IMR-90 (cell line): ENCODE measurements at regions not wholly inside any gene's neighbourhood (a gene's known extent, or its start where the extent isn't known, plus 50 kb on each side); places are given as distances from the start of the nearest gene placed in this dataset.

ENCODE experiments used
- CEBPB ChIP-seq: IDR thresholded peaks from 2 replicates; pipeline ENCODE4 v1.6.1; 2012; ENCODE audit warnings: low read depth, low read length, improper control_type of control experiment
- CHD1 ChIP-seq: IDR thresholded peaks from 2 replicates; pipeline ENCODE4 v1.6.1; 2012; ENCODE audit warnings: low read depth, low read length, improper control_type of control experiment
- CTCF ChIP-seq: conservative IDR thresholded peaks from 2 replicates; pipeline ENCODE4 v1.5.1; 2012; ENCODE audit warnings: mild to moderate bottlenecking, low read depth, low read length, improper control_type of control experiment
- ELK1 ChIP-seq: fragments of 150-350 bp; IDR thresholded peaks from 2 replicates; pipeline ENCODE4 v1.6.1; 2016; ENCODE audit warnings: low read depth, mild to moderate bottlenecking, low read length, moderate library complexity, borderline replicate concordance
- POLR2A ChIP-seq: IDR thresholded peaks from 2 replicates; pipeline ENCODE4 v1.6.1; 2012; ENCODE audit warnings: mild to moderate bottlenecking, low read depth, low read length
- RCOR1 ChIP-seq: IDR thresholded peaks from 2 replicates; pipeline ENCODE4 v1.6.1; 2012; ENCODE audit warnings: mild to moderate bottlenecking, low read length, improper control_type of control experiment; ENCODE audit not compliant: insufficient replicate concordance
- SMC3 ChIP-seq: fragments of 150-350 bp; IDR thresholded peaks from 2 replicates; pipeline ENCODE4 v1.6.1; 2016; ENCODE audit warnings: low read depth, mild to moderate bottlenecking, antibody characterized with exemption, low read length, moderate library complexity
- USF2 ChIP-seq: fragments of 150-350 bp; IDR thresholded peaks from 2 replicates; pipeline ENCODE4 v1.6.1; 2017; ENCODE audit warnings: mild to moderate bottlenecking, antibody characterized with exemption, low read length, low read depth

- TF ChIP-seq CTCF = no peak
- no peak for TF ChIP-seq POLR2A
- TF ChIP-seq SMC3 = no peak
- no peak for TF ChIP-seq CEBPB
- no peak for TF ChIP-seq USF2
- no peak for TF ChIP-seq CHD1
- no peak for TF ChIP-seq ELK1
- no peak for TF ChIP-seq RCOR1
These were observed 1348.0 kb upstream of the TMEFF2 start for GRCh38 chr2:193542762-193543161.
